ENCODE measurements at regions not wholly inside any gene's neighbourhood (a gene's known extent, or its start where the extent isn't known, plus 50 kb on each side); places are given as distances from the start of the nearest gene placed in this dataset.
"Not testable (repeated sequence)": the region's sequence is repeated elsewhere in the genome, so short reads cannot be mapped to it uniquely, and the experiment has no call there.

DNA sequence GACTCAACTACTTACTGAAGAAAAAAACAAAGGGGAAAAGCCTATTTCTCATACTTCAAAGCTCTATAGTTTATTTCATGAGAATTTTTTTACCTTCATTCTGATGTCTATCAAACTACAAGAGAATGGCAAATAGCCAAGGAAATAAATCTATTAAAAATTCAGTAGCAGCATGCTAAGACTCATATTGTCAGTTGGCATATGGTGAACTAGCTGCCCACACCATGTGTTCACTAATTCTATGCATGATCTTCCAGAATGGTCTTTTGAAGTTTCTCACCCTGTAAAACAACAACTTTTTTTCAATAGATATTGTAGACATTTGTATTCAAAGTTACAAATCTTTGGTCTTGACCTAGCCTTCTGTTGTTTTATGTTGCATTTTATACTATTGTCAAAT lies 386.2 kb downstream of the RSL24D1 start:
- CTCF ChIA-PET, result no interaction called here
- no peaks in the 10 kb centered on the region for H3K9me3 Mint-ChIP-seq (ENCODE audit: low read depth)
- H3K27me3 Mint-ChIP-seq, result no peaks in the 10 kb centered on the region
- H3K4me3 Mint-ChIP-seq, result no peak overlapping the region
- H3K4me1 Mint-ChIP-seq, result no peaks in the 10 kb centered on the region
- DNase-seq (no peak), ATAC-seq (no peak)
- no peak overlapping the region for H3K27ac Mint-ChIP-seq
- H3K36me3 Mint-ChIP-seq, result no peaks in the 10 kb centered on the region

DNA sequence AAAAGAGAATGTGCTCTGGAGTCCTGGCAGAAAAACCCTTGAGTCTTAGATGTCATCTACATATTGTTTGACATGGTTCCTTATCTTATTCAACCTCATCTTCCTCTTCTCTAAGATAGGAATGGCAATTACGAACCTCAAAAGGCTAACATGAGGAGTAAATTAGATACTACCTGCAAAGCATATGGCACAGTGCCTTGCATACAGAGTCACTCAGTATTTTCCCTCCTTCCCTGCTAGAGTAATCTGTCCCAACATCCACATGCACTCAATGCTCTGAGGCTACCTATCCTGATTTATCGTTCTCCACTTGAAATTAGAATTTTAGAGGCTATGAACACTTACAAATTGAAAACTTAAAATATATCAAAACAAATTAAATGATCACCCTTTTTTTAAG lies 386.7 kb downstream of the RSL24D1 start:
- Mint-ChIP-seq H3K27ac (no peak overlapping the region), H3K27me3 (no peaks in the 10 kb centered on the region), H3K9me3 (ENCODE audit: low read depth) (no peaks in the 10 kb centered on the region), H3K4me3 (no peak overlapping the region), H3K4me1 (no peaks in the 10 kb centered on the region), H3K36me3 (no peaks in the 10 kb centered on the region)
- CTCF ChIA-PET, result no interaction called here
- DNase-seq (no peak), ATAC-seq (no peak)

- Mint-ChIP-seq H3K27me3 (no peaks in the 10 kb centered on the region), H3K36me3 (no peaks in the 10 kb centered on the region), H3K27ac (no peak overlapping the region), H3K9me3 (ENCODE audit: low read depth) (no peaks in the 10 kb centered on the region), H3K4me1 (no peaks in the 10 kb centered on the region), H3K4me3 (no peak overlapping the region)
- no peak for DNase-seq
- no peak for ATAC-seq
- CTCF ChIA-PET, result no interaction called here
These were observed 388.4 kb downstream of the RSL24D1 start for GRCh38 chr15:54808321-54808720.

DNA sequence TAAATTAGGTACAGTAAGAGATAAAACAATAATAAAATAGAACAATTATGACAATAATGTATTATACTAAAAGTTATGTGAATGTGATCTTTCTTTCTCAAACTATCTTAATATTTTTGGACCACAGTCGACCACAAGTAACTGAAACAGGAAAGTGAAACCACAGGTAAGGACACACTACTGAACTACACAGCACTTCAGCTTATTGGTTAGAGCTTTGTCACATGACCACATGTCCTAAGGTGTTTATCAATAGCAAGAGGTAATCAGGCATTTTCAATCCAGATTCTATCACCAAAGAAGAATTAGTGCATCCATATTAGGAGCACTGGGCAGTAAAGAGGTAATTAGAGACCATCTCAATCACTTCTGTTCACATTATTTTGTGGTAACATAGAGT lies 392.8 kb downstream of the RSL24D1 start:
- no peak for ATAC-seq
- H3K27ac Mint-ChIP-seq, result no peak overlapping the region
- CTCF ChIA-PET, result no interaction called here
- no peaks in the 10 kb centered on the region for H3K4me1 Mint-ChIP-seq
- H3K27me3 Mint-ChIP-seq, result no peaks in the 10 kb centered on the region
- no peak for DNase-seq
- no peaks in the 10 kb centered on the region for H3K36me3 Mint-ChIP-seq
- no peak overlapping the region for H3K4me3 Mint-ChIP-seq
- no peaks in the 10 kb centered on the region for H3K9me3 Mint-ChIP-seq (ENCODE audit: low read depth)

- Mint-ChIP-seq H3K27ac (no peak overlapping the region), H3K4me1 (no peaks in the 10 kb centered on the region), H3K27me3 (no peaks in the 10 kb centered on the region), H3K36me3 (no peaks in the 10 kb centered on the region), H3K9me3 (ENCODE audit: low read depth) (no peaks in the 10 kb centered on the region), H3K4me3 (no peak overlapping the region)
- DNase-seq, result no peak
- CTCF ChIA-PET, result no interaction called here
- ATAC-seq, result no peak
These were observed 393.5 kb downstream of the RSL24D1 start for GRCh38 chr15:54803134-54803808.

DNA sequence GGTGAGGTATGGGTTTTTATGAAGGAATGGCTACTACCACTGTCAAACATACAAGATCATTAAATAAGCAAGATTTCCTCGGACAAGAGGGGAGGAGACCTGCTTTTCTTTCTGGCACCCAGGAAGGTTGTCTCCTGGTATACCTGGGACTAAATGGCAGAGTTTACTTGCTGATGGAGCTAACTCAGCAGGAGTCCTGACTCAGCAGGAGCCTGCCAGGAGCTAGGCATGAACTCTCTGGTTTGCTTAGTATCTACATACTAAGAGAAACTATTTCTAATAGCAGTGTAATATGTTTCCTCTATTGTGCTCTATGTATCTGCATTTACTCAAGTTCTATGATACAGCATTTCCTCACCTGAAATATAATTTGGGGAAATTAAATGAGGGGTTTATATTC lies 404.2 kb downstream of the RSL24D1 start:
- Mint-ChIP-seq H3K36me3 (no peaks in the 10 kb centered on the region), H3K27ac (no peak overlapping the region), H3K4me1 (no peaks in the 10 kb centered on the region), H3K4me3 (no peak overlapping the region), H3K27me3 (no peaks in the 10 kb centered on the region), H3K9me3 (ENCODE audit: low read depth) (no peaks in the 10 kb centered on the region)
- ATAC-seq, result no peak
- DNase-seq, result no peak
- CTCF ChIA-PET, result no interaction called here

GRCh38 chr15:54790693-54791092 lies 406.0 kb downstream of the RSL24D1 start:
- CTCF ChIA-PET, result no interaction called here
- H3K4me1 Mint-ChIP-seq, result no peaks in the 10 kb centered on the region
- no peak overlapping the region for H3K4me3 Mint-ChIP-seq
- H3K36me3 Mint-ChIP-seq, result no peaks in the 10 kb centered on the region
- H3K27ac Mint-ChIP-seq, result no peak overlapping the region
- no peaks in the 10 kb centered on the region for H3K27me3 Mint-ChIP-seq
- no peaks in the 10 kb centered on the region for H3K9me3 Mint-ChIP-seq (ENCODE audit: low read depth)
- no peak for DNase-seq
- ATAC-seq, result no peak

DNA sequence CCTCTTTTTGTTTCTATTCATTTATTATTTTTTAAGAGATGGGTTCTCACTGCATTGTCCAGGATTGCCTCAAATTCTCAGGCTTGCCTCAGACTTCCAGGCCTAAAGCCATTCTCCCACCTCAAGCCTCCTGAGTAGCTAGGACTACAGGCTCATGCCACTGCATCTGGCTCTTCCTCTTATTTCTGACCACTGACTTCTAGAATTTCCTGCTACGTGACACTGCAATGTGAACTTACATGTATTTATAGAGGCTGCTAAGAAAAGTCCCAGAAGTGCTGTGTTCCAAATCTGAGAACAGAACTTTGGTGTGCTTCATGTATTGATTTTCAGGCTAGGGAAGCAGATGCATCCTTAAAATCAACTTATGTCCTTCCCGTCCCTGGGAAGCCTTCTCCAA lies 407.4 kb downstream of the RSL24D1 start:
- Mint-ChIP-seq H3K9me3 (ENCODE audit: low read depth) (no peaks in the 10 kb centered on the region), H3K36me3 (no peaks in the 10 kb centered on the region), H3K4me1 (no peaks in the 10 kb centered on the region), H3K27ac (no peak overlapping the region), H3K27me3 (no peaks in the 10 kb centered on the region), H3K4me3 (no peak overlapping the region)
- no peak for DNase-seq
- no peak for ATAC-seq
- CTCF ChIA-PET, result no interaction called here

GRCh38 chr15:54781220-54781619 lies 415.5 kb downstream of the RSL24D1 start:
- H3K27ac Mint-ChIP-seq; H3K4me3 Mint-ChIP-seq; H3K4me1 Mint-ChIP-seq; H3K27me3 Mint-ChIP-seq; ATAC-seq; H3K36me3 Mint-ChIP-seq; H3K9me3 Mint-ChIP-seq (ENCODE audit: low read depth); DNase-seq; CTCF ChIA-PET: not testable (repeated sequence)

DNA sequence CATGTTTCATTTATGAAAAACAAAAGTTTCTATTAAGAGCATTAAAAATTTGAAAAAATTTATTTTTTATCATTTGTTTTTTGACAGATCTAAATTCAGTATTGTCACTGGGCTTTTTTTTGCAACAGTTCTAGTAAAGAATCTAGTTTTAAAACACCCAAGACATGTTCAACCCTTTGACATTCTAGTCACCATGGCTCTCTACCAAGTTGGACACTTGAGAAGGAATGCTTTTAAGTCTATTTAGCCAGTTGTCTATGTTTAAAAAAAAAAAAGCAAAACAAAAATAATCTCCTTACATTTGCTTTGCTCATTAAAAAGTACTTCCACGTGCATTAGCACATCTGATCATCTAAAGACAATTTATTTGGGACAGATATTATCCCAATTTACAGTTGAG lies 417.5 kb downstream of the RSL24D1 start:
- H3K4me3 Mint-ChIP-seq, result no peak overlapping the region
- no peak for DNase-seq
- CTCF ChIA-PET, result no interaction called here
- H3K9me3 Mint-ChIP-seq (ENCODE audit: low read depth), result no peaks in the 10 kb centered on the region
- H3K27ac Mint-ChIP-seq, result no peak overlapping the region
- no peaks in the 10 kb centered on the region for H3K36me3 Mint-ChIP-seq
- no peaks in the 10 kb centered on the region for H3K4me1 Mint-ChIP-seq
- ATAC-seq, result no peak
- H3K27me3 Mint-ChIP-seq, result no peaks in the 10 kb centered on the region

GRCh38 chr15:54776410-54776809 lies 420.3 kb downstream of the RSL24D1 start:
- CTCF ChIA-PET, result no interaction called here

DNA sequence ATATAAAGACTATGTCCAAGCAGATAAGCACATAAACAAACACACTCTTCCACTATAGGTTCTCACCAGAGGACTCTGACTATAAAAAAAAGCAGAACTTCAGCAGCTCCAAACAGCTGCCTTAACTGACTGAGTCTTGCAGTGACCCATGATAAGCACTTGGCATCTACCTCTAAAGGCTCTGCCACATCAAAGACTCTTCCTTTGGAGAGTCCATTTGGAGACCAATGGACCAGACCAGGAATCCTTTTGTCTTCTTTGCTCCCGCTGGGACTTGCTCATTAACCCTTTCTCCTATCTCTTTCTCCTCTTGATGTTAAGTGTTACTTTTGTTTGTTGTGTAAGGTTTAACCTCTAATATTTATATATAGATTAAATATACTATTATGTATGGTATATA lies 424.1 kb downstream of the RSL24D1 start:
- Mint-ChIP-seq H3K4me3 (no peak overlapping the region), H3K4me1 (no peaks in the 10 kb centered on the region), H3K9me3 (ENCODE audit: low read depth) (no peaks in the 10 kb centered on the region), H3K27me3 (no peaks in the 10 kb centered on the region), H3K27ac (no peak overlapping the region), H3K36me3 (no peaks in the 10 kb centered on the region)
- DNase-seq, result no peak
- CTCF ChIA-PET, result no interaction called here
- ATAC-seq, result no peak

More at GRCh38 chr15:54776410-54776809, 420.3 kb downstream of the RSL24D1 start:
- H3K27me3 Mint-ChIP-seq, result no peaks in the 10 kb centered on the region
- no peaks in the 10 kb centered on the region for H3K9me3 Mint-ChIP-seq (ENCODE audit: low read depth)
- H3K4me1 Mint-ChIP-seq, result no peaks in the 10 kb centered on the region
- H3K27ac Mint-ChIP-seq, result no peak overlapping the region
- DNase-seq, result no peak
- no peak for ATAC-seq
- no peak overlapping the region for H3K4me3 Mint-ChIP-seq
- no peaks in the 10 kb centered on the region for H3K36me3 Mint-ChIP-seq

DNA sequence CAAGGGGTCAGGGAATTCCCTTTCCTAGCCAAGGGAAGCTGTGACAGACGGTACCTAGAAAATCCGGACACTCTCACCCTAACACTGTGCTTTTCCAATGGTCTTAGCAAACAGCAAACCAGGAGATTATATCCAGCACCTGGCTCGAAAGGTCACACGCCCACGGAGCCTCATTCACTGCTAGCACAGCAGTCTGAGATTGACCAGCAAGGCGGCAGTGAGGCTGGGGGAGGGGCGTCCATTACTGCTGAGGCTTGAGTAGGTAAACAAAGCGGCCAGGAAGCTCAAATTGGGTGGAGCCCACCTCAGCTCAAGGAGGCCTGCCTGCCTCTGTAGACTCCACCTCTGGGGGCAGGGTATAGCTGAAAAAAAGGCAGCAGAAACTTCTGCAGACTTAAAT lies 447.3 kb downstream of the RSL24D1 start:
- not testable (repeated sequence) for ATAC-seq, H3K36me3 Mint-ChIP-seq

GRCh38 chr15:54722342-54722986 lies 474.3 kb downstream of the RSL24D1 start:
- DNase-seq, result no peak
- Mint-ChIP-seq H3K27ac (no peak overlapping the region), H3K4me1 (no peaks in the 10 kb centered on the region), H3K4me3 (no peak overlapping the region), H3K36me3 (no peaks in the 10 kb centered on the region), H3K9me3 (ENCODE audit: low read depth) (peaks cover 4% of the 10 kb centered on the region), H3K27me3 (no peaks in the 10 kb centered on the region)
- no peak for ATAC-seq
- CTCF ChIA-PET, result no interaction called here

More for the DNA sequence above, 447.3 kb downstream of the RSL24D1 start:
- H3K9me3 Mint-ChIP-seq (ENCODE audit: low read depth); H3K4me3 Mint-ChIP-seq; H3K27me3 Mint-ChIP-seq; DNase-seq; H3K27ac Mint-ChIP-seq; CTCF ChIA-PET; H3K4me1 Mint-ChIP-seq: not testable (repeated sequence)

- CTCF ChIA-PET, result no interaction called here
- ATAC-seq (no peak), DNase-seq (no peak)
- Mint-ChIP-seq H3K9me3 (ENCODE audit: low read depth) (peaks cover 4% of the 10 kb centered on the region), H3K27me3 (no peaks in the 10 kb centered on the region), H3K4me1 (no peaks in the 10 kb centered on the region), H3K27ac (no peak overlapping the region), H3K36me3 (no peaks in the 10 kb centered on the region), H3K4me3 (no peak overlapping the region)
These were observed 477.4 kb downstream of the RSL24D1 start for GRCh38 chr15:54719325-54719724.

All from activated CD8-positive, alpha-beta memory T cell treated with anti-CD3 and anti-CD28 coated beads, Interleukin-2, amount 10 ng/mL, durations not matched to agents 7 days and 5 days (primary cell).